K562 (cell line): ENCODE measurements at regions not wholly inside any gene's neighbourhood (a gene's known extent, or its start where the extent isn't known, plus 50 kb on each side); places are given as distances from the start of the nearest gene placed in this dataset.

Source experiments
- ATAC-seq: fragments of 200-7000 bp; cut with Tn5 transposase; 3 replicates; pipeline ENCODE4 v1.9.1; 2020; ENCODE audit warnings: moderate library complexity
- BruUV-seq: library from RNA; stranded (reverse); fragments of 400-500 nt; replicated peaks from 2 replicates; lab custom pipeline; 2021; lab: Mats Ljungman, UMichigan
- CTCF ChIA-PET: fragments of 300-600 bp; formaldehyde crosslinking; extraction: SDS; loops from one replicate; lab custom pipeline; 2021; ENCODE audit warnings: low intra/inter-chr PET ratio; lab: Yijun Ruan, JAX
- POLR2A ChIA-PET: fragments of 300-600, 350-650 bp; sonication (Branson Sonifier 250); formaldehyde crosslinking; extraction: SDS; loops from one replicate; lab custom pipeline; 2021; ENCODE audit warnings: antibody characterized with exemption, inconsistent platforms; lab: Yijun Ruan, JAX
- DNase-seq, 4 experiments: peaks; one replicate each; pipeline versions ENCODE4 v3.0.0 to v3.0.0-alpha.2; 2011 to 2018; ENCODE audit warnings: low spot score in 3 of 4, mixed read lengths in 3 of 4; ENCODE audit errors: extremely low read depth in 1 of 4
- FAIRE-seq: peaks from 2 replicates; lab custom pipeline; 2011; peaks lifted over from hg19 to GRCh38; lab: Jason Lieb, UNC
- H2AFZ ChIP-seq: 2 replicates; pipeline ENCODE4 v1.6.0; 2011; ENCODE audit warnings: low read depth, low read length, control low read depth, inconsistent platforms
- H3K27ac ChIP-seq: fragments of 200-600 bp; 3 replicates; pipeline ENCODE4 v1.8.0; 2011; ENCODE audit warnings: low read depth, mild to moderate bottlenecking, control low read depth, inconsistent platforms, low read length, moderate library complexity, mixed read lengths; ENCODE audit errors: extremely low read depth
- H3K27me3 ChIP-seq, 2 experiments: fragments of 300-600 bp in 1 of 2; 2 replicates in 1 of 2; 3 replicates in 1 of 2; pipeline versions ENCODE4 v1.6.0 to v1.8.0; 2011; ENCODE audit warnings: inconsistent platforms in 2 of 2, low read length in 2 of 2, mild to moderate bottlenecking in 1 of 2, mixed read lengths in 1 of 2, moderate library complexity in 1 of 2; ENCODE audit not compliant: control insufficient read depth in 2 of 2, insufficient read depth in 2 of 2
- H3K36me3 ChIP-seq: fragments of 300-600 bp; 3 replicates; pipeline ENCODE4 v1.8.0; 2011; ENCODE audit warnings: mild to moderate bottlenecking, low read length, inconsistent platforms; ENCODE audit not compliant: control insufficient read depth, insufficient read depth
- H3K4me1 ChIP-seq, 2 experiments: fragments of 200-600 bp in 1 of 2; replicated peaks in 1 of 2; 2 replicates in 1 of 2; 3 replicates in 1 of 2; pipeline versions ENCODE4 v1.5.1 to v1.8.0; 2011; ENCODE audit warnings: inconsistent platforms in 2 of 2, low read length in 2 of 2, mild to moderate bottlenecking in 1 of 2, mixed read lengths in 1 of 2, moderate library complexity in 1 of 2; ENCODE audit not compliant: control insufficient read depth in 2 of 2, insufficient read depth in 2 of 2
- H3K4me2 ChIP-seq: 2 replicates; pipeline ENCODE4 v1.6.1; 2011; ENCODE audit warnings: low read length, control low read depth, inconsistent platforms, mixed read lengths; ENCODE audit not compliant: insufficient read depth
- H3K4me3 ChIP-seq: fragments of 200-600 bp; sonication (generic), shearing (Covaris generic); 2 replicates; pipeline ENCODE4 v1.5.1; 2016; ENCODE audit warnings: control low read depth, inconsistent platforms
- H3K79me2 ChIP-seq: fragments of 200-600 bp; 3 replicates; pipeline ENCODE4 v1.8.0; 2011; ENCODE audit warnings: low read length, inconsistent platforms; ENCODE audit not compliant: control insufficient read depth, insufficient read depth
- H3K9ac ChIP-seq, 2 experiments: 2 replicates each; pipeline versions ENCODE4 v1.6.0 to v1.6.1; 2011; ENCODE audit warnings: low read depth in 2 of 2, low read length in 2 of 2, control low read depth in 1 of 2, inconsistent platforms in 1 of 2, mild to moderate bottlenecking in 1 of 2, mixed read lengths in 1 of 2; ENCODE audit not compliant: insufficient read depth in 1 of 2
- H3K9me1 ChIP-seq: one replicate; pipeline ENCODE4 v1.6.0; 2011; ENCODE audit warnings: inconsistent platforms, mild to moderate bottlenecking, low read length, moderate library complexity; ENCODE audit not compliant: control insufficient read depth, insufficient read depth
- H3K9me3 ChIP-seq: replicated peaks from 2 replicates; pipeline ENCODE4 v1.5.1; 2011; ENCODE audit warnings: low read depth, low read length, inconsistent platforms; ENCODE audit not compliant: control insufficient read depth, insufficient read depth
- H4K20me1 ChIP-seq: replicated peaks from 2 replicates; pipeline ENCODE4 v1.6.1; 2011; ENCODE audit warnings: low read length, inconsistent platforms, mixed read lengths; ENCODE audit not compliant: control insufficient read depth, insufficient read depth
- CHD1 ChIP-seq: fragments of 200-600 bp; sonication (generic); IDR thresholded peaks from one replicate; pipeline ENCODE4 v1.6.1; 2012; ENCODE audit warnings: mild to moderate bottlenecking, moderate library complexity, low read length, inconsistent platforms
- CLOCK ChIP-seq: fragments of 250-450 bp; sonication (Bioruptor Pico); IDR thresholded peaks from 2 replicates; pipeline ENCODE4 v1.4.0; 2020; ENCODE audit warnings: mild to moderate bottlenecking, moderate library complexity, borderline replicate concordance
- FOXO4 ChIP-seq: fragments of 450-650 bp; formaldehyde crosslinking; IDR thresholded peaks from 2 replicates; pipeline ENCODE4 v1.4.0; 2020; ENCODE audit warnings: mild to moderate bottlenecking, moderate library complexity
- RB1 ChIP-seq: fragments of 450-650 bp; IDR thresholded peaks from 2 replicates; pipeline ENCODE4 v1.6.1; 2017; ENCODE audit warnings: low read depth, mild to moderate bottlenecking
- THAP12 ChIP-seq: fragments of 250-450 bp; sonication (Bioruptor Pico); IDR thresholded peaks from 2 replicates; pipeline ENCODE4 v1.9.0; 2021; ENCODE audit warnings: mild to moderate bottlenecking, inconsistent platforms
- XRCC3 ChIP-seq: fragments of 450-650 bp; IDR thresholded peaks from 2 replicates; pipeline ENCODE4 v1.6.1; 2017; ENCODE audit warnings: mild to moderate bottlenecking, moderate library complexity
- ZBTB9 ChIP-seq: fragments of 450-650 bp; formaldehyde crosslinking; IDR thresholded peaks from 2 replicates; pipeline ENCODE4 v1.4.0; 2020; ENCODE audit warnings: mild to moderate bottlenecking, moderate library complexity
- ZNF830 ChIP-seq: fragments of 250-450 bp; sonication (Bioruptor Pico); IDR thresholded peaks from 2 replicates; pipeline ENCODE4 v1.5.0; 2021; ENCODE audit warnings: mild to moderate bottlenecking
- WGBS: fragments of 100-300 bp; shearing (Covaris generic); methylation state at CpG from one replicate; pipeline ENCODE4 v1.1.6; 2016; ENCODE audit warnings: low coverage, mixed read lengths; ENCODE audit not compliant: insufficient coverage; ENCODE audit errors: missing lambda C conversion rate; 5-methylcytosine and 5-hydroxymethylcytosine counted together
- in situ Hi-C: fragments of 300-500 bp; cut with MboI; formaldehyde crosslinking; loops from 4 replicates; pipeline ENCODE4 v1.15.0; 2018; ENCODE audit warnings: inconsistent platforms, mixed read lengths
- intact Hi-C: fragments of 100-400 bp; cut with micrococcal nuclease; formaldehyde crosslinking; loops from 2 replicates; pipeline ENCODE4 v1.14.2; 2022
- TF ChIP-seq, protein P1 (sequence below): IDR thresholded peaks from 2 replicates; pipeline ENCODE4 v1.6.1; 2011; ENCODE audit not compliant: insufficient read length; ENCODE audit errors: extremely low read depth

DNA sequence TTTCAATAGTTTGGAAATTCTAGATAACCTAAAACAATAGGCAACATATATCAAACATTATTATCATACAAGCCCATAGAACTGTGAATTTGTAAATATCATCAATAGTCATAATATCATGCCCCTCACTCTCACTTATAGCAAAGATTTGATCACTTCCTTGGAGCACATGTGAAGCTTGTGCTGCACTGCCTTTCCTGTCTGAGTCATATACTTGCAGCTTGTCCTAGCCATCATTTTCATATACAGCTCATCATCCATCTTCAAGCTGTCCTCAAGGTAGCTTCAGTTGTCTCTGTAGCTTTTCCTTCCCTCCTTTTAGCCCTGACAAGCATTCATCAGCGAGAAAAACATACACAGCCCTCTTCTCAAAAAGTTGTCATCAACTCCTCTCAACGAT is 746.5 kb upstream of the FOXG1 start:
- WGBS, result 0% methylated on average over 1 of the region's 2 CpGs
- no peaks in the 10 kb centered on the region for H3K9me1 ChIP-seq
- ATAC-seq, result no peak

More for the DNA sequence above, 746.5 kb upstream of the FOXG1 start:
- H3K4me3 ChIP-seq, result no peak overlapping the region
- intact Hi-C loops (no loop called here), in situ Hi-C loops (no loop called here)
- no peak overlapping the region for H2AFZ ChIP-seq
- ChIA-PET POLR2A (no interaction called here), CTCF (no interaction called here)
- DNase-seq, result no peak
- H3K4me2 ChIP-seq, result no peak overlapping the region
- H3K9me3 ChIP-seq, result no peaks in the 10 kb centered on the region
- no TSS peak for BruUV-seq
- H3K36me3 ChIP-seq, result no peaks in the 10 kb centered on the region
- no peaks in the 10 kb centered on the region for H4K20me1 ChIP-seq
- H3K27ac ChIP-seq, result no peak overlapping the region
- no peak for TF ChIP-seq RB1
- no peak for TF ChIP-seq ZNF830 (CRISPR knock-in tag)
- no peak for TF ChIP-seq CHD1
- TF ChIP-seq THAP12, result no peak
- no peak for TF ChIP-seq CLOCK (CRISPR knock-in tag)
- TF ChIP-seq ZBTB9 (CRISPR knock-in tag), result no peak
- TF ChIP-seq, protein P1, sequence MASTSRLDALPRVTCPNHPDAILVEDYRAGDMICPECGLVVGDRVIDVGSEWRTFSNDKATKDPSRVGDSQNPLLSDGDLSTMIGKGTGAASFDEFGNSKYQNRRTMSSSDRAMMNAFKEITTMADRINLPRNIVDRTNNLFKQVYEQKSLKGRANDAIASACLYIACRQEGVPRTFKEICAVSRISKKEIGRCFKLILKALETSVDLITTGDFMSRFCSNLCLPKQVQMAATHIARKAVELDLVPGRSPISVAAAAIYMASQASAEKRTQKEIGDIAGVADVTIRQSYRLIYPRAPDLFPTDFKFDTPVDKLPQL, result no peak
- no peak for TF ChIP-seq XRCC3
- TF ChIP-seq FOXO4 (CRISPR knock-in tag), result no peak
- H3K79me2 ChIP-seq, result no peaks in the 10 kb centered on the region
- H3K27me3 ChIP-seq, result no peaks in the 10 kb centered on the region
- H3K4me1 ChIP-seq, result no peaks in the 10 kb centered on the region
- no peak overlapping the region for H3K9ac ChIP-seq
- no peak for FAIRE-seq
